CD4-positive, alpha-beta T cell (primary cell): ENCODE measurements at regions not wholly inside any gene's neighbourhood (a gene's known extent, or its start where the extent isn't known, plus 50 kb on each side); places are given as distances from the start of the nearest gene placed in this dataset.

ENCODE experiments used
- ATAC-seq: fragments of 200-7000 bp; cut with Tn5 transposase; one replicate; pipeline ENCODE4 v1.10.0; 2022; ENCODE audit warnings: mild to moderate bottlenecking; ENCODE audit not compliant: poor library complexity
- CTCF ChIA-PET: fragments of 350-600 bp; sonication (Branson Sonifier 250); formaldehyde crosslinking; loops from one replicate; lab custom pipeline; 2021; ENCODE audit warnings: antibody characterized with exemption, inconsistent platforms; lab: Charles Lee
- POLR2A ChIA-PET: fragments of 350-600 bp; sonication (Branson Sonifier 250); formaldehyde crosslinking; loops from one replicate; lab custom pipeline; 2021; ENCODE audit warnings: antibody characterized with exemption, inconsistent platforms; lab: Charles Lee
- DNase-seq, 14 experiments: peaks; one replicate each; pipeline ENCODE4 v3.0.0-alpha.2; 2013 to 2020; ENCODE audit warnings: mixed read lengths in 2 of 14
- H3K27ac ChIP-seq, 2 donors: one replicate each; pipeline versions ENCODE4 v1.5.1 to v1.7.0; 2013; ENCODE audit warnings: low read length in 2 of 2, low read depth in 1 of 2, mild to moderate bottlenecking in 1 of 2
- H3K27me3 ChIP-seq, 2 experiments: 1 replicate in 1 of 2; 2 replicates in 1 of 2; pipeline versions ENCODE4 v1.6.1 to v1.7.0; 2013; ENCODE audit warnings: low read length in 2 of 2, control low read depth in 1 of 2, mild to moderate bottlenecking in 1 of 2, moderate library complexity in 1 of 2; ENCODE audit not compliant: insufficient read depth in 2 of 2, control insufficient read depth in 1 of 2
- H3K36me3 ChIP-seq: one replicate; pipeline ENCODE4 v1.6.1; 2013; ENCODE audit warnings: low read length, control low read depth; ENCODE audit not compliant: insufficient read depth
- H3K4me1 ChIP-seq: one replicate; pipeline ENCODE4 v1.6.1; 2013; ENCODE audit warnings: low read length, control low read depth; ENCODE audit not compliant: insufficient read depth
- H3K4me3 ChIP-seq: one replicate; pipeline ENCODE4 v1.5.1; 2013; ENCODE audit warnings: mild to moderate bottlenecking, low read length, moderate library complexity
- H3K9me3 ChIP-seq, 2 experiments: 1 replicate in 1 of 2; 2 replicates in 1 of 2; pipeline versions ENCODE4 v1.6.1 to v1.7.0; 2013; ENCODE audit warnings: low read length in 2 of 2, mild to moderate bottlenecking in 2 of 2, control low read depth in 1 of 2, moderate library complexity in 1 of 2; ENCODE audit not compliant: control insufficient read depth in 1 of 2, insufficient read depth in 1 of 2
- H3K27ac Mint-ChIP-seq: one replicate; pipeline ENCODE4 v1.8.0; 2020; ENCODE audit warnings: mixed read lengths
- H3K27me3 Mint-ChIP-seq: one replicate; pipeline ENCODE4 v1.8.0; 2021; ENCODE audit warnings: mixed read lengths
- H3K36me3 Mint-ChIP-seq: one replicate; pipeline ENCODE4 v1.8.0; 2021; ENCODE audit warnings: low read depth, mixed read lengths
- H3K4me1 Mint-ChIP-seq: one replicate; pipeline ENCODE4 v1.8.0; 2021; ENCODE audit warnings: low read depth, mixed read lengths
- H3K4me3 Mint-ChIP-seq: one replicate; pipeline ENCODE4 v1.8.0; 2020; ENCODE audit warnings: mild to moderate bottlenecking, mixed read lengths
- H3K9me3 Mint-ChIP-seq: one replicate; pipeline ENCODE4 v1.8.0; 2020; ENCODE audit warnings: mixed read lengths
- intact Hi-C, 2 experiments: fragments of 100-400 bp; cut with DNase I in 1 of 2; cut with micrococcal nuclease in 1 of 2; formaldehyde crosslinking; loops; one replicate each; pipeline versions ENCODE4 v1.15.1 to v1.9.0; 2023 to 2025; cut with DNase I, micrococcal nuclease
- TF ChIP-seq, protein P1 (sequence below): fragments of 200-600 bp; IDR thresholded peaks from one replicate; pipeline ENCODE4 v1.8.0; 2022; ENCODE audit warnings: antibody characterized with exemption, mild to moderate bottlenecking

DNA sequence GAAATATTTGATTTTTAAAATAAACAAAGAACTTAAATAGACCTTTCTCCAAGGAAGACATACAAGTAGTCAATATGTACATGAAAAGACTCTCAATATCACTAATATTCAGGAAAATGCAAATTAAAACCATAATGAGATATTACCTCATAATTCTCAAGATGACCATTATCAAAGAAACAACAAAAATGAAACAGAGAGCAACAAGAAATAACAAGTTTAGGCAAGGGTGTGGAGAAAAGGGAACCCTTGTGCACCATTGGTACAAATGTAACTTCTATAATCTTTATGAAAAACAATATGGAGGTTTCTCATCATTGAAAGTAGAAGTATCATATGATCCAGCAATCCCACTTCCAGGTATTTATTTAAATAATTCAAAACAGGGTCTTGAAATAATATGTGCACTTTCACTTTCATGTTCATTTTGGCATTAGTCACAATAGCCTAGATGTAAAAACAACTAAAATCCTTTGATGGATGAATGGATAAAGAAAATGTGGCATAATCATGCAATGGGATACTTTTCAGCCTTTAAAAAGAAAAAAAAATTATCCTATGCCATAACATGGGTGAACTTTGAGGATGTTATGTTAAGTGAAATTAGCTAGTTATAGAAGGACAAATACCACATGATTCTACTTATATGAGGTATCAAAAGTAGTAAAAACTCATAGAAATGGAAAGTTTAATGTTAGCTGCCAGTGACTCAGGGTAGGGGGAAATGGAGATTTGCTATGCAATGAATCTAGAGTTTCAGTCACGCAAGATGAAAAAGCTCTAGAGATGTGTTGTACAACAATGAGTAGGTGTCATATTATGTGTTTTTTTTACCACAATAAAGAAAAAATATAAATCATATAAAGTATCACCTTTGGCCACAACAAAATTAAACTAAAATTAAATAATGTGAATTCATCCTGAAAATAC is 114.5 kb upstream of the LYPLAL1 start:
- H3K27me3 Mint-ChIP-seq, result no peaks in the 10 kb centered on the region
- DNase-seq (no peak), ATAC-seq (no peak)
- Histone ChIP-seq H3K9me3 (peaks cover 0 to 4% of the 10 kb centered on the region in 2 experiments), H3K27me3 (no peaks in the 10 kb centered on the region), H3K27ac (no peak overlapping the region), H3K36me3 (no peaks in the 10 kb centered on the region), H3K4me1 (no peaks in the 10 kb centered on the region), H3K4me3 (no peak overlapping the region)
- H3K4me1 Mint-ChIP-seq, result no peaks in the 10 kb centered on the region
- TF ChIP-seq, protein P1, sequence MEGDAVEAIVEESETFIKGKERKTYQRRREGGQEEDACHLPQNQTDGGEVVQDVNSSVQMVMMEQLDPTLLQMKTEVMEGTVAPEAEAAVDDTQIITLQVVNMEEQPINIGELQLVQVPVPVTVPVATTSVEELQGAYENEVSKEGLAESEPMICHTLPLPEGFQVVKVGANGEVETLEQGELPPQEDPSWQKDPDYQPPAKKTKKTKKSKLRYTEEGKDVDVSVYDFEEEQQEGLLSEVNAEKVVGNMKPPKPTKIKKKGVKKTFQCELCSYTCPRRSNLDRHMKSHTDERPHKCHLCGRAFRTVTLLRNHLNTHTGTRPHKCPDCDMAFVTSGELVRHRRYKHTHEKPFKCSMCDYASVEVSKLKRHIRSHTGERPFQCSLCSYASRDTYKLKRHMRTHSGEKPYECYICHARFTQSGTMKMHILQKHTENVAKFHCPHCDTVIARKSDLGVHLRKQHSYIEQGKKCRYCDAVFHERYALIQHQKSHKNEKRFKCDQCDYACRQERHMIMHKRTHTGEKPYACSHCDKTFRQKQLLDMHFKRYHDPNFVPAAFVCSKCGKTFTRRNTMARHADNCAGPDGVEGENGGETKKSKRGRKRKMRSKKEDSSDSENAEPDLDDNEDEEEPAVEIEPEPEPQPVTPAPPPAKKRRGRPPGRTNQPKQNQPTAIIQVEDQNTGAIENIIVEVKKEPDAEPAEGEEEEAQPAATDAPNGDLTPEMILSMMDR, result no peak
- ChIA-PET POLR2A (no interaction called here), CTCF (no interaction called here)
- intact Hi-C loops, result no loop called here
- peaks cover 2% of the 10 kb centered on the region for H3K9me3 Mint-ChIP-seq
- H3K36me3 Mint-ChIP-seq, result no peaks in the 10 kb centered on the region
- no peak overlapping the region for H3K4me3 Mint-ChIP-seq
- H3K27ac Mint-ChIP-seq, result no peak overlapping the region

DNA sequence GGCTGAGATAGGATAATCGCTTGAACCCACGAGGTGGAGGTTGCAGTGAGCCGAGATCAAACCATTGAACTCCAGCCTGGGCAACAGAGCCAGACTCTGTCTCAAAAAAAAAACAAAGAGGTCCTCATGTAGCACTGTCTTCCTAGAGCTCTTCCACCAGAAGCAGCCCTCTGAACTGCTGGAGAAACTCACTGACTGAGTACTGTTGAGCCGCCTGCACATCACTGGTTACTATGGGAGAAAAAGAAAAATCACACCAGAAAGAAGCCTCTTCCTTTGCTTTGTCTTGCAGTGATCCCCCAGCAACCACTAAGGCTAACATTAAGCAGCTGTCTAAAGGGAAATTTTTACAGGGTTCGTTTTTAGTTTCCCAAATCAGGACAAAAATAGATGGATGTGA is 112.9 kb upstream of the LYPLAL1 start:
- Histone ChIP-seq H3K4me3 (no peak overlapping the region), H3K36me3 (no peaks in the 10 kb centered on the region), H3K27ac (no peak overlapping the region), H3K4me1 (no peaks in the 10 kb centered on the region), H3K27me3 (no peaks in the 10 kb centered on the region), H3K9me3 (peaks cover 0 to 4% of the 10 kb centered on the region in 2 experiments)
- CTCF ChIA-PET, result interaction anchor here (0.5 kb wide), 1 partner anchor 177 kb away, joined by 3 read pairs; no protein-coding TSS in a partner anchor
- Mint-ChIP-seq H3K4me3 (no peak overlapping the region), H3K36me3 (no peaks in the 10 kb centered on the region), H3K9me3 (peaks cover 2% of the 10 kb centered on the region), H3K27me3 (no peaks in the 10 kb centered on the region), H3K4me1 (no peaks in the 10 kb centered on the region), H3K27ac (no peak overlapping the region)
- DNase-seq, result no peak
- TF ChIP-seq, protein P1, result no peak
- no peak for ATAC-seq
- intact Hi-C loops, result no loop called here
- POLR2A ChIA-PET, result interaction anchor here (0.6 kb wide), 1 partner anchor 98 kb away, joined by 4 read pairs; no protein-coding TSS in a partner anchor

DNA sequence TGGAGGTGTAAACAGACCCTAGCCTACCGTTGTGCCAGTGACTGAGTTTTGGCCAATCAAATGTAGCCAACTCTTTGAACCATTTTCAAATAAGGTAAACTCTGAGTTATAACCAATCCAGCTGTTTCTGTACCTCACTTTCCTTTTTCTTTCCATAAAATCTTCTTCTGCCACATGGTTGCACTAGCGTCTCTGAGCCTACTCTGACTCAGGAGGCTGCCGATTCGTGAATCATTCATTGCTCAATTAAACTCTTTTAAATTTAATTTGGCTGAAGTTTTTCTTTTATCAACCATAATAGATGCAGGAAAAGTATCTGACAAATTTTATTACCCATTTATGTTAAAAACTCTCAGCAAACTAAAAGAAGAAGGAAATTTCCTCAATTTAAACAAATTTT is 111.5 kb upstream of the LYPLAL1 start:
- H3K9me3 Mint-ChIP-seq, result peaks cover 2% of the 10 kb centered on the region
- no peak overlapping the region for H3K27ac ChIP-seq
- TF ChIP-seq, protein P1, result no peak
- no peaks in the 10 kb centered on the region for H3K27me3 ChIP-seq
- no peaks in the 10 kb centered on the region for H3K4me1 Mint-ChIP-seq
- intact Hi-C loops, result no loop called here
- no peaks in the 10 kb centered on the region for H3K27me3 Mint-ChIP-seq
- H3K36me3 ChIP-seq, result no peaks in the 10 kb centered on the region
- CTCF ChIA-PET, result no interaction called here
- H3K4me3 ChIP-seq, result no peak overlapping the region
- H3K9me3 ChIP-seq, result peaks cover 0 to 4% of the 10 kb centered on the region in 2 experiments
- no peak for ATAC-seq
- H3K27ac Mint-ChIP-seq, result no peak overlapping the region
- POLR2A ChIA-PET, result no interaction called here
- no peaks in the 10 kb centered on the region for H3K4me1 ChIP-seq
- DNase-seq, result no peak
- no peak overlapping the region for H3K4me3 Mint-ChIP-seq
- no peaks in the 10 kb centered on the region for H3K36me3 Mint-ChIP-seq
